ENCODE measurements at regions not wholly inside any gene's neighbourhood (a gene's known extent, or its start where the extent isn't known, plus 50 kb on each side); places are given as distances from the start of the nearest gene placed in this dataset.

DNA sequence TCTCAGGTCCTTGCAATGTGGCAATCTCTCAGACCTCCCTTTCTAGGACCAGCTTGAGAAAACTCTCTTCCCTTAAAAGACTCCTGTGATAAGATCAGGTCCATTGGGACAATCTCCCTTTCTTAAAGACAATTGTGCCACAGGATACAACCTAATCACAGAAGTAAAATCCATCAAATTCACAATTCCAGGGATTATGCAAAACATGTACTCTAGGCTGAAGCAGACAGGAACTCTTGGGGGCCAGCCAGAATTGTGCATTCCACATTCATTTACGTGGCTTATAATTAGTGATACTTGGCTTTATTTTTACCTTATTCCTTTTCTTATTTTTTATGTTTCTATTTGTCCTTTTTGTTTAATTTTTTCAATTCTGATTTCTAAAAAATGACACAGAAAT is 257.9 kb downstream of the KLF12 start:
- TF ChIP-seq, protein P1, sequence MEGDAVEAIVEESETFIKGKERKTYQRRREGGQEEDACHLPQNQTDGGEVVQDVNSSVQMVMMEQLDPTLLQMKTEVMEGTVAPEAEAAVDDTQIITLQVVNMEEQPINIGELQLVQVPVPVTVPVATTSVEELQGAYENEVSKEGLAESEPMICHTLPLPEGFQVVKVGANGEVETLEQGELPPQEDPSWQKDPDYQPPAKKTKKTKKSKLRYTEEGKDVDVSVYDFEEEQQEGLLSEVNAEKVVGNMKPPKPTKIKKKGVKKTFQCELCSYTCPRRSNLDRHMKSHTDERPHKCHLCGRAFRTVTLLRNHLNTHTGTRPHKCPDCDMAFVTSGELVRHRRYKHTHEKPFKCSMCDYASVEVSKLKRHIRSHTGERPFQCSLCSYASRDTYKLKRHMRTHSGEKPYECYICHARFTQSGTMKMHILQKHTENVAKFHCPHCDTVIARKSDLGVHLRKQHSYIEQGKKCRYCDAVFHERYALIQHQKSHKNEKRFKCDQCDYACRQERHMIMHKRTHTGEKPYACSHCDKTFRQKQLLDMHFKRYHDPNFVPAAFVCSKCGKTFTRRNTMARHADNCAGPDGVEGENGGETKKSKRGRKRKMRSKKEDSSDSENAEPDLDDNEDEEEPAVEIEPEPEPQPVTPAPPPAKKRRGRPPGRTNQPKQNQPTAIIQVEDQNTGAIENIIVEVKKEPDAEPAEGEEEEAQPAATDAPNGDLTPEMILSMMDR (IDR thresholded peaks at IDR 0.05): no peak
- TF ChIP-seq TCF7L2 (IDR thresholded peaks at IDR 0.05; ENCODE audit: low read depth, low read length) (no peak), POLR2AphosphoS5 (IDR thresholded peaks at IDR 0.05; ENCODE audit: low read depth, low read length) (no peak)
